Esophagus muscularis mucosa (tissue), 4 donors: ENCODE measurements at regions not wholly inside any gene's neighbourhood (a gene's known extent, or its start where the extent isn't known, plus 50 kb on each side); places are given as distances from the start of the nearest gene placed in this dataset.

Source experiments
- DNase-seq: peaks from one replicate; pipeline ENCODE4 v3.0.0-alpha.2; 2017; ENCODE audit errors: extremely low spot score
- H3K27ac ChIP-seq, 4 donors: fragments of 200-600 bp; sonication (generic); replicated peaks in 1 of 4; 1 replicate in 3 of 4; 2 replicates in 1 of 4; pipeline ENCODE4 v1.5.1; 2016 to 2019; ENCODE audit warnings: mild to moderate bottlenecking in 1 of 4
- H3K27me3 ChIP-seq, 4 donors: fragments of 200-600 bp; sonication (generic); one replicate each; pipeline versions ENCODE4 v1.5.1 to v1.6.0; 2016 to 2019
- H3K36me3 ChIP-seq, 4 donors: fragments of 200-600 bp; sonication (generic); one replicate each; pipeline ENCODE4 v1.5.1; 2016 to 2019
- H3K4me1 ChIP-seq, 4 donors: fragments of 200-600 bp; sonication (generic); one replicate each; pipeline ENCODE4 v1.5.1; 2016 to 2019
- H3K4me3 ChIP-seq, 4 donors: fragments of 200-600 bp; sonication (generic); 1 replicate in 2 of 4; 2 replicates in 2 of 4; pipeline ENCODE4 v1.5.1; 2016 to 2019; ENCODE audit warnings: mild to moderate bottlenecking in 4 of 4, moderate library complexity in 1 of 4
- H3K9me3 ChIP-seq, 4 donors: fragments of 200-600 bp; sonication (generic); 1 replicate in 3 of 4; 2 replicates in 1 of 4; pipeline ENCODE4 v1.5.1; 2016 to 2019
- CTCF ChIP-seq, 3 experiments: fragments of 200-600 bp in 2 of 3; fragments of 450-650 bp in 1 of 3; sonication (generic) in 2 of 3; IDR thresholded peaks; one replicate each; pipeline ENCODE4 v1.5.1; 2017 to 2019; ENCODE audit warnings: antibody characterized with exemption in 3 of 3, mild to moderate bottlenecking in 2 of 3, moderate library complexity in 1 of 3
- EP300 ChIP-seq: sonication (generic); formaldehyde crosslinking; IDR thresholded peaks from one replicate; pipeline ENCODE4 v1.6.1; 2017; ENCODE audit warnings: antibody characterized with exemption
- POLR2A ChIP-seq: fragments of 450-650 bp; IDR thresholded peaks from one replicate; pipeline ENCODE4 v1.6.1; 2017; ENCODE audit warnings: antibody characterized with exemption, moderate library complexity, mild to moderate bottlenecking, low read depth
- POLR2AphosphoS5 ChIP-seq, 2 donors: sonication (generic); formaldehyde crosslinking; IDR thresholded peaks; one replicate each; pipeline ENCODE4 v1.6.1; 2017; ENCODE audit warnings: antibody characterized with exemption in 2 of 2
- WGBS: methylation state at CpG from one replicate; pipeline ENCODE4 v1.1.5; 2018; 5-methylcytosine and 5-hydroxymethylcytosine counted together
- intact Hi-C: fragments of 100-400 bp; cut with DNase I; formaldehyde crosslinking; loops from one replicate; pipeline ENCODE4 v1.15.1; 2023

DNA sequence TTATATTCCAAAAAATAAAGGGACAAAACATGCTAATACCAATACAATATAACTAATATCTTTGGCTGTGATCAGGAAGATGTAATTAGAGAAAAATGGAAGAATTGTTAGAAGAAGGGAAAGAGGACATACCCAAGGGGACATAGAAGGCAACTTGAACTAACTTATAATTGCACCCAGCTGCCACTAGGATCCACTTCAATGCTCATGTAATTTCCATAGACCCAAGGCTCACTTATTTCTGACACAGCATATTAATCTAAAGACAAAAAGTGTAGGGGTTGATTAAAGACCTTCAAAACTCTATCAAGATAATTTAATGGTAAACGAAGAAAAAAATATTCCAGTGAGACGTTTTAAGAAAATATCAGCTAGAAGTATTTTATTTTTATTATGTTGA lies 396.0 kb upstream of the ADGRB3 start:
- Histone ChIP-seq H3K27me3 (no peaks in the 10 kb centered on the region), H3K27ac (no peak overlapping the region), H3K36me3 (no peaks in the 10 kb centered on the region), H3K4me3 (no peak overlapping the region), H3K4me1 (no peaks in the 10 kb centered on the region), H3K9me3 (no peaks in the 10 kb centered on the region)
- 86% methylated on average over 2 of the region's 2 CpGs for WGBS
- intact Hi-C loops: no loop called here
- TF ChIP-seq POLR2AphosphoS5 (IDR thresholded peaks at IDR 0.05) (no peak), EP300 (no peak), CTCF (IDR thresholded peaks at IDR 0.05) (no peak), POLR2A (no peak)
- DNase-seq: no peak

DNA sequence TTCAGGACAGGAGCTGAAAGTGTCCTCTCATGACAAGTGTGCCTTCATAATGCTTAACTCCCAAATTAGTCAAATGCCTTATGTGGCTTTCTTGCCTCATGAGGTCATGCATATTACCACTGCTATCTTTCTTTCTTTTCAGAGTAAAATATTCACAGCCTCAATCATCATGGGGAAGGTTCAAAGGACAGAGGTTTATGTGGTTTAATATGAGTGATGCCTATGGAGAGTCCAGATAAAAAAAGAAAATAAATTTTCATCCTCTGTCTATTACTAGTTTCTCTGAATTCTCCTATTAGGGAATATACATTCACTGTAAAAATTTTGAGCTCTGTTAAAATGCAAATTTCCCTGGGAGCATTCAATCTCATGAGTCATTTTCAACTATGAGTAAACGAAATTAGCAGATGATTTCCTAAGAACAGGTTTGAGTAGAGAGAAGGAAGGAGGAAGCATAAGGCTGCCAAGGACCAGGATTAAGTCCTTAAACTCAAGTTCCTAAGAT lies 396.9 kb upstream of the ADGRB3 start:
- 47% methylated on average over 1 of the region's 1 CpG for WGBS
- H3K36me3 ChIP-seq: no peaks in the 10 kb centered on the region

DNA sequence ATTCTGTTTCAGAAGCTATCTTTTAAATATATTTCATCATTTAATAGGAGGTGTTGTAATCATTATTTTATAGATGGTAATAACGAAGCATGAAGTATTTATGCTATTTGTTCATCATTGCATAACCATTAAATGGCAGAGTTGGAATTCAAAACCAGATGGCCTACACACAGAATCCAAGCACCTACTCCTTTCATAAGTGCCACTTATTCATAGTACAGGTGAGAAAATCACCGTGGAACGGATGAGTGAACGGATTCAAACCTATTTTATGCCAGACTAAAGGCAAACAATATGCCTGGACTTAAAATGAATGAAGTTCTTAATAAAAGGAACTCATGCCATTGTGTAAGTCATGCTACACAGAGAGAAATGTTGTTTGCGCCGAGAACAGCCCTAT lies 397.9 kb upstream of the ADGRB3 start:
- no peaks in the 10 kb centered on the region for H3K27me3 ChIP-seq
- no peaks in the 10 kb centered on the region for H3K9me3 ChIP-seq
- intact Hi-C loops: no loop called here
- H3K27ac ChIP-seq: no peak overlapping the region
- TF ChIP-seq EP300 (no peak), POLR2A (no peak)
- 74% methylated on average over 6 of the region's 6 CpGs for WGBS
- no peaks in the 10 kb centered on the region for H3K36me3 ChIP-seq
- H3K4me3 ChIP-seq: no peak overlapping the region
- H3K4me1 ChIP-seq: no peaks in the 10 kb centered on the region
- DNase-seq: no peak

More for the DNA sequence above, 396.9 kb upstream of the ADGRB3 start:
- no peaks in the 10 kb centered on the region for H3K27me3 ChIP-seq
- no peak for DNase-seq
- H3K27ac ChIP-seq: no peak overlapping the region
- no peak overlapping the region for H3K4me3 ChIP-seq
- H3K4me1 ChIP-seq: no peaks in the 10 kb centered on the region
- TF ChIP-seq CTCF (IDR thresholded peaks at IDR 0.05) (no peak), EP300 (no peak), POLR2A (no peak), POLR2AphosphoS5 (IDR thresholded peaks at IDR 0.05) (no peak)
- intact Hi-C loops: no loop called here
- H3K9me3 ChIP-seq: no peaks in the 10 kb centered on the region

DNA sequence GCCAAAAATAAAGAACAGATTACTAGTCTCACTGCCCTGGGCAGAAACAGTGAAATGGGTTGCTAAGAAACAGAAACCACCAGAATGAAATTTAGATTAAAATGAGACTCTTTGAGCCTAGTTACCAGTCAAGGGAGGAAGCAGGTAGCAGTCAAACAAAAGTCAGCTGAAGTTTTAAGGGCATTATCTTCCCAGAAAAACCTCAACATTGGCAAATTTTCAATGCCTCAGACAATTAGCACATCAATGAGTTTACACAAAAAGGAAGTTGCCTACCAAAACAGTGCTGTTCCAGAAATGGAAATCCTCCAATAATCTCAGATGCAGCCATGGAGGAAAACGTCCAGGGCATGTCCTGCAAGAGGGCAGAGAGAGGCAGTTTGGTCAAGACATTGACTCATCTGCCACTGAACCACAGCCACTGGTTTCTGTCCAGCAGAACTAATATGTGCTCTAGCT lies 399.7 kb upstream of the ADGRB3 start:
- H3K27me3 ChIP-seq: no peaks in the 10 kb centered on the region
- H3K27ac ChIP-seq: no peak overlapping the region
- no peaks in the 10 kb centered on the region for H3K9me3 ChIP-seq
- H3K36me3 ChIP-seq: no peaks in the 10 kb centered on the region
- intact Hi-C loops: no loop called here
- no peak for DNase-seq
- 41% methylated on average over 1 of the region's 1 CpG for WGBS
- TF ChIP-seq POLR2AphosphoS5 (IDR thresholded peaks at IDR 0.05) (no peak), POLR2A (no peak), CTCF (IDR thresholded peaks at IDR 0.05) (no peak), EP300 (no peak)
- H3K4me3 ChIP-seq: no peak overlapping the region
- no peaks in the 10 kb centered on the region for H3K4me1 ChIP-seq

DNA sequence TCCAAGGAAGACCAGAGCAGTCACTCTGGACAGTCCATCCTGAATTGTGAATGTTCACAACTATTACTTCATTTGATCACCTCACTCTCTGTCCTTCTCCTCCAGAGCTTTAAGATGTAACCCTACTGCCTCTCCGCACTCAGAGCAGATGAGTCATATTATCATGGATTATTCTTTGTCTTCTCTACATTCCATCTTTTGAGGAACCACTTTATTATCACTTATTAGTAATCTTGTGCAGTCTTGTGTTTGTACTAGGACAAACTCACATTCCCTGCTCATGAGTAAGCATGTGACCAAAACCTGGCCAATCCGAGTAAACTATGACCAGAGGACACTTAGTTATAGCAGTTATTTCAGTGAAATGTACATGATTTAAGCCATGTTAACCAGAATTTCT lies 401.5 kb upstream of the ADGRB3 start:
- H3K9me3 ChIP-seq: no peaks in the 10 kb centered on the region
- intact Hi-C loops: no loop called here
- no peaks in the 10 kb centered on the region for H3K27me3 ChIP-seq
- TF ChIP-seq EP300: no peak
- no peak for TF ChIP-seq POLR2A
- no peak for TF ChIP-seq POLR2AphosphoS5 (IDR thresholded peaks at IDR 0.05)
- no peak for TF ChIP-seq CTCF (IDR thresholded peaks at IDR 0.05)
- no peaks in the 10 kb centered on the region for H3K4me1 ChIP-seq
- no peak for DNase-seq
- no peak overlapping the region for H3K4me3 ChIP-seq
- H3K36me3 ChIP-seq: no peaks in the 10 kb centered on the region
- H3K27ac ChIP-seq: no peak overlapping the region
- 74% methylated on average over 2 of the region's 2 CpGs for WGBS
